HUDEP-2 (cell line): ENCODE measurements at regions not wholly inside any gene's neighbourhood (a gene's known extent, or its start where the extent isn't known, plus 50 kb on each side); places are given as distances from the start of the nearest gene placed in this dataset.
"Not testable (repeated sequence)": the region's sequence is repeated elsewhere in the genome, so short reads cannot be mapped to it uniquely, and the experiment has no call there.

Source experiments
- DNase-seq, 76 experiments: peaks; one replicate each; lab custom pipeline; 2025; ENCODE audit not compliant: unreplicated experiment in 76 of 76; lab: John Stamatoyannopoulos, UW

DNA sequence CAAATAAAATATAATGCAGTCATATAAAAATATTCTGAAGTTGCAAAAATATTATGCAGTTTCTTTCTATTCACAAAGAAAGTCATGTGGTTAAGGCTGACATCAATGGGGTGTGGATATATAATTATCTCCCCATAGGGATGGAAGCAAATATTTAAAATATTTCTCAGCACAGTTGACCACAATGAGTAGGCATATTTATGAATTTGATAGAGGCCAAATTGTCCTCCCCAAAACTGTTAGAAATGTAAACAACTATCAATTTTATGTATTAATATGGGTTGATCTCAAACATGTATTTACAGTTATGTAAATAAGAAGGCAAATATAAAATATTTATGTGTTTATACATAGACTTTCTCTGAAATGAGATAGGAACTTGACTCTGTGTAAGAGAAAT, 246.0 kb upstream of the CBLB start:
- peak in 15 of 76 experiments; percentile 2 to 49 (median 17) for DNase-seq

- no peak for DNase-seq
Measured at GRCh38 chr3:106115557-106115956, 246.7 kb upstream of the CBLB start.

- DNase-seq, result no peak
Measured at GRCh38 chr3:106116733-106117489, 248.1 kb upstream of the CBLB start.

DNA sequence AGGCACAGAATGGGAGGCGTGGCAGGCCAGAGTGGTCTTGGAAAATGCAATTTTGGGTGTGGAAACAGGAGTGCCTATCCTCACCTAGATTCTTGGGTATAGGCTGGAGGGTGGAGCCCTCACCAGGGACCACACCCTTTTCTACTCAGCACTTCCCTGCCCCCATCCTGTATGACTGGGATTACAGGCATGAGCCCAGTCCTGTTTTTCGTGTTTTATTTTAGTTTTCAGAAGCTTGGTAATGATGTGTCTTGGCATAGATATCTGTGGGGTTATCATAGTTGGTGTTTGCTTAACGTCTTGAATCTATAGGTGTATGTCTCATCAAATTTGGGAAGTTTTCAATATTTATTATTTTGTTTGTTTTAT, 248.7 kb upstream of the CBLB start:
- DNase-seq, result no peak

DNA sequence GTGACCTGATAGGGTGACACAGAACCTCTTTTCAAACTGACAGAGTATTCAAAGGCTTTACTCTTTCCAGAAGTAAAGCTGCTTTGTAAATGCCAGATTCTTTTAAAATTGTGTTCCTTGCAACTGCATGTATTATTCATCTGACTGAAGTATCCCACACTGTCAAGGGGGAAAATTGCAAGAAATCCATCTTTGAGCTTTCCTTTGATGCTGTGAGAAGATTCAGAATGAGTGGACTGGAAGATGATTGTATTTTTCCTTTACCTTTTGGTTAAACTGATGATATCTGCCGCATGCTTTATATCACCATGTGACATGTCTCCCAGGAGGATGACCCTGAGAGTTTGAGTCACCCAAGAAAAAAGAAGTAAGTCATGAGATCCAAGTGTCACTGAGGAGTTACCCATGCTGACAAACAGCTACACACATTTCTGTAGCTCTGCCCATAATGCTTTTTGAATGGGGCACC, 250.8 kb upstream of the CBLB start:
- peak in 7 of 76 experiments; percentile 3 to 24 (median 7) for DNase-seq

DNA sequence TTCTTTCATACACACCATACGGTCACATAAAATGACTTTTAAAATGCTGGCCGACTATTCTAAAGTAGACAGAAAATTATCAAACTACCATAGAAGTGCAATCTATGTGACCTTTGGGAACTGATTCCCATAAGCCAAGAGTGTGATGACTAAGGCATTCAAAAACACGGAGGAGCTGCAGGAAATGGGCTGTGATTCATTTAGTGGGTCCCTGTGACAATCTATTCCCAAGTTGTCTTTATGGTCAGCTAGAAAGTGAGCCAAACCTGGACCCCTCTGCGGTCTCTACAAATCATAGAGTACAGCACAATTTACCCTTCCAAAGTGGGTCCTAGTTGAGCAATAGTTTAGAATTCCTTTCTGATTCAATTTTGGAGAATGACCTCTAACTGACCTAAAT, 251.5 kb upstream of the CBLB start:
- DNase-seq, result no peak

GRCh38 chr3:106121491-106122289, 252.9 kb upstream of the CBLB start:
- no peak for DNase-seq

GRCh38 chr3:106124818-106125217, 256.0 kb upstream of the CBLB start:
- DNase-seq, result no peak

DNA sequence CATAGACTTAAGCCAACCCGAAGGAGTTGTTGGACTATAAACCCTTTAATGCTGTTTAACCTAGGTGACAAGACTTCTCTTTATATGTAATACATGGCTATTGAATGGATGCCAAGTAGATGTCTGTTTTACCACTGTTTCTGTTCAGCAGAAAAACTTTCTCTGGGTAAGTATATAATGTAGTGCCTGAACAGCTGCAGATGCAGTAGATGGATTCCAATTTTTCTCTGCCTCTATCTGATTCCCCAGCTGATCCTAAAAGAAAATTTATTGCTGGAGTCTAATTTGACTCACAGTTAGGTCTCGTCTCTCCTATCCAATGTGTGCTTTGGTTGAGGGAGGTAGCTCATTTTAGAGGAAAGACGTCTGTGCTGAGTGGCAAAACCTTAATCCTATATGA, 256.5 kb upstream of the CBLB start:
- DNase-seq, result no peak

GRCh38 chr3:106126067-106126845, 257.4 kb upstream of the CBLB start:
- DNase-seq, result no peak

DNA sequence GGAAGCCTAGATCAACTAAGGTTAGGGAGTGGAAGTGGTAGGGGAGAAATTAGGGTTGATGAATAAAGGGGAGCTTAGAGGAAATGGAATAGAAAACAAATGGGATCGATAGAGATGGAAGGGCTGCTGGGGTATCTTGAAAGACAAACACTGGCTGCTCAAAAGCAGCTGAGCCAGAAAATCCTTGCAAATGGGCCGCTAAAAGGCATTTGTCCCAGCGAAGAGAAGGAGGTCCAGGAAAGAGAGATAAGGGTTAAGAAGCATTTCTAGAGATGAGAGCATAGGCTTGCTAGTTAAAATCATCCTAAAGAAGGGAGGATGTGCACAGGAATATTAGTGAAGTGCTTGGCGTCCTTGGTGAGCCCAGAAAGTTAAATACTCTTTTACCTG, 258.0 kb upstream of the CBLB start:
- no peak for DNase-seq

GRCh38 chr3:106129939-106130338, 261.1 kb upstream of the CBLB start:
- DNase-seq, result no peak

GRCh38 chr3:106130384-106131198, 261.8 kb upstream of the CBLB start:
- DNase-seq, result no peak

GRCh38 chr3:106135451-106136160, 266.8 kb upstream of the CBLB start:
- no peak for DNase-seq

GRCh38 chr3:106139826-106140225, 271.0 kb upstream of the CBLB start:
- no peak for DNase-seq

DNA sequence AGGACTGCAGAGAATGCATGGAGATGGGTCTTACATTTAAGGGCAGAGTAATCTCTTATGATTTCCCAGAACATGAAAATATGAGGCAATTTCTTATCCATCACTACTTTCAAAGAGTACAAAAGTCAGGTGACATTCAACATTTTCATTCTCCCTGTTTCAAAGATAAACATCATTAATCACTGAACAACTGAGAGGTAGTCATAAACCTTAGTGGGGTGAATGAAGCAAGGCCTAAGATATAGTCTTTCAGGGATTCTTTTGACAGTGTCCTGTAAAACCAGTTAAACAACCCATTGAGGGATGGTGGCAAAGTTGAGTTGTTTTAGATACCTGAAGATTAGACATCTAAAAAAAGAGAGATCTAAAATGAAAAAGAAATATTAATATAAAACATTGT, 271.6 kb upstream of the CBLB start:
- no peak for DNase-seq

GRCh38 chr3:106144030-106144429, 275.2 kb upstream of the CBLB start:
- DNase-seq, result no peak

DNA sequence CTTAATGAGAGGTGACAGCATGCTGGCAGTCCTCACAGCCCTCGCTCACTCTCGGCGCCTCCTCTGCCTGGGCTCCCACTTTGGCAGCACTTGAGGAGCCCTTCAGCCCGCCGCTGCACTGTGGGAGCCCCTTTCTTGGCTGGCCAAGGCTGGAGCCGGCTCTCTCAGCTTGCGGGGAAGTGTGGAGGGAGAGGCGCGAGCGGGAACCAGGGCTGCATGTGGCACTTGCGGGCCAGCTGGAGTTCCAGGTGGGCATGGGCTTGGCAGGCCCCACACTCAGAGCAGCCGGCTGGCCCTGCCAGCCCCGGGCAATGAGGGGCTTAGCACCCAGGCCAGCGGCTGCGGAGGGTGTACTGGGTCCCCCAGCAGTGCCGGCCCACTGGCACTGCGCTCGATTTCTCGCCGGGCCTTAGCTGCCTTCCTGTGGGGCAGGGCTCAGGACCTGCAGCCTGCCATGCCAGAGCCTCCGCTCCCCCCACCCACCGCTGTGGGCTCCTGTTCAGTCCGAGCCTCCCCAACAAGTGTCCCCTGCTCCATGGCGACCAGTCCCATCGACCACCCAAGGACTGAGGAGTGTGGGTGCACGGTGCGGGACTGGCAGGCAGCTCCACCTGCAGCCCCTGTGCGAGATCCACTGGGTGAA, 279.7 kb upstream of the CBLB start:
- DNase-seq, result not testable (repeated sequence)

- DNase-seq, result no peak
Measured at GRCh38 chr3:106157411-106157810, 288.6 kb upstream of the CBLB start.
